HK-2 (cell line): ENCODE measurements at regions not wholly inside any gene's neighbourhood (a gene's known extent, or its start where the extent isn't known, plus 50 kb on each side); places are given as distances from the start of the nearest gene placed in this dataset.

Experiments used
- DNase-seq: peaks from one replicate; pipeline ENCODE4 v3.0.0-alpha.2; 2018; ENCODE audit not compliant: unreplicated experiment

- DNase-seq = no peak
Measured at GRCh38 chrX:115491766-115492165, 69.2 kb upstream of the PLS3 start.

GRCh38 chrX:115493015-115493414, 68.0 kb upstream of the PLS3 start:
- no peak for DNase-seq

GRCh38 chrX:115494161-115494560, 66.8 kb upstream of the PLS3 start:
- DNase-seq = no peak

GRCh38 chrX:115499112-115499805, 61.7 kb upstream of the PLS3 start:
- DNase-seq = no peak

- no peak for DNase-seq
Measured at GRCh38 chrX:115503099-115503498, 57.9 kb upstream of the PLS3 start.

- DNase-seq = no peak
Measured at GRCh38 chrX:115504167-115504566, 56.8 kb upstream of the PLS3 start.
